GM19035 (cell line): ENCODE measurements at regions not wholly inside any gene's neighbourhood (a gene's known extent, or its start where the extent isn't known, plus 50 kb on each side); places are given as distances from the start of the nearest gene placed in this dataset.
A peak's percentile ranks its signal among the peaks of the same experiment; 100 is the strongest.

ENCODE experiments used
- ATAC-seq: cut with Tn5 transposase; IDR thresholded peaks from one replicate; pipeline ENCODE4 v1.9.1; 2021; ENCODE audit not compliant: unreplicated experiment

DNA sequence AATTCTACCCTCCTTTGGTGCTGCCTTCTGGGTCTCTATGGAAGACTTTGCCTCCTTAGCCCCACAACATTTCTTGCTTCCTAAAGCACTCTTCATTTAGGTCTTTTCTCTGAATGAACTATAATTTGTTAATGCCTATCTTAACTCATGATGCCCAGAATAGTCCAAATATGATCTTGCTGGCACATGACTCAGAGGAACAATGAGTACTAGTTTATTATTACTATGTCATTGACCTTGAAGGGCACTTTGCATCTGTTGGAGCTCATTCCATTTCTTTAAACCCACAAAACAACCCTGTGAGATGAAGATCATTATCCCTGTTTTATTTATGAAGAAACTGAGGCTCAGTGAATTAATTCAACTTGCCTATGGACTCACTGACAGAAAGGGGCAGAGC lies 320.2 kb upstream of the PLET1 start:
- no peak for ATAC-seq

DNA sequence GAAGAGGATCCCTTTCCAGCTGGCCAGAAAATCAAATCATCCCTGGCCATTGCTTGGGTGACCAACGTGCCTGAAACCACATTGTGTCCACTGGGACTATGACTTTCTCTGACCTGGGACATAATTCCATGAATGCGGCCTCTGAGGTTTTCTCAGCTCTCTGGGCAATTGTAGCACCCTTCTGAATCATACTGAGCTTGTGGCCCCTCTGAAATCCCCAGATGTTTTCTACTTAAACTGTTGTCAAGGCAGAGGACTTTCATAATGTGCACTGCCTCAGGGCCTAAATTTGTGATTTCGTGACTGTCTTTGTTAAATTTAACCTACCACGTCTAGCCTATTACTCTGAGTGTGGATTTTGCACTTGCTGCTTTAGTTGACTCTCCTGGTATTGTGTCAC lies 321.1 kb upstream of the PLET1 start:
- ATAC-seq: no peak

DNA sequence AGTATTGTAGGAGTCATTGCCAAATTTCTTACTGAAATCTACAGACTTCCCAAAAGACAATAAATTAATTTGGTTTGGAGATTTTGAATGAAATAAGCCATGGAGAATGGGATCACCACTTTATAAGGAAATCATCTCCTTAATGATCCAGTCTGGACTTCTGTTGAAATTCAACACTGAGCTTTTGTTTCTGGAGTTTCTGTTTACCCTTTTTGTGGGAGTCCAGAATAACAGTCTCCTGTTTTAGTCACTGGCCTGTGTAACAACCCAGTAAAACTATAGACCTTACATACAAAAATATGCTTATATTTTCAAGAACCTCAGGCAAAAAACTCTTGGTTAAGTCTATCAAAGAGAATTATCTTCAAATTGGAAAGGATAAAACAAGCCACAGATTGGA lies 321.7 kb upstream of the PLET1 start:
- ATAC-seq: no peak

GRCh38 chr11:112583261-112583893 lies 322.7 kb upstream of the PLET1 start:
- ATAC-seq: peak; percentile 92

- no peak for ATAC-seq
Measured at GRCh38 chr11:112584672-112585071, 324.0 kb upstream of the PLET1 start.

DNA sequence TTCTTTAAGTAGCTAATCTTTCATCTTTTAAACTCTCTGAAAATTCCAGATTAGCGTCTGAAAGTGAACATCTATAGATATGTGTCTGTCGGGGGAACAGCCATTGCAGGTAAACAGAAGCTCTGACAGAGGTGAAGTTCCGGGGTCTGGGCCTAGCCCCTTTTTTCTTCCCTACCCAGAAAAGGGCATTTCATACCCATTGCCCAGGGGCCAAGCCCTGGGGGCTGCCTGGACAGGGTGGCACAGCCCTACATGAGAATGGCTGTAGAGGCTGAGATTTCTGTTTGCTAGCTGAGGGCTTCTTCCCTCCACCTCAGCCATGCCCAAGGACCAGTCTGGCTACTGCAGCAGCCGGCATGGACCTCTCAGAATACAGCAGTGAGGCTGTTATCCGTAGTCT lies 327.0 kb upstream of the PLET1 start:
- no peak for ATAC-seq

DNA sequence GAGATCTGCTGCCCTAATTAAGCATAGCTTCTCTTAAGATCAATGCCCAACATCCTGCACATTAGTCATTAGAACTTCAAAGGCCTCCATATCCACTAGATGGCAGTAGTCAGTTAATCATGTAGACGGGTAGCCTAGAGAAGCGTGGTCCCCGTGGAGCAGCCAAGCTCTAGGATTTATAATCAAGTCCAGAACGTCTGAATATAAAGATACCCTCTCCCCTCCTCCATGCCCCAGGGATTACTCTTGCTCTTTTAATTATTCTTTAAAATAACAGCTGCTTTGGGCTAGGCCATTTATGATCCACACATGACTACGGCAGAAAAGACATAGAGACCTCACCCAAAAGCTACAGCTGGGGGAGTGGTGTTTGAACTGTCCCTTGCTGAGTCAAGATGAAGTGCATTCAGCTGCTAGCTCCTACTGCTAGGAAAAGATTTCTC lies 327.6 kb upstream of the PLET1 start:
- no peak for ATAC-seq

DNA sequence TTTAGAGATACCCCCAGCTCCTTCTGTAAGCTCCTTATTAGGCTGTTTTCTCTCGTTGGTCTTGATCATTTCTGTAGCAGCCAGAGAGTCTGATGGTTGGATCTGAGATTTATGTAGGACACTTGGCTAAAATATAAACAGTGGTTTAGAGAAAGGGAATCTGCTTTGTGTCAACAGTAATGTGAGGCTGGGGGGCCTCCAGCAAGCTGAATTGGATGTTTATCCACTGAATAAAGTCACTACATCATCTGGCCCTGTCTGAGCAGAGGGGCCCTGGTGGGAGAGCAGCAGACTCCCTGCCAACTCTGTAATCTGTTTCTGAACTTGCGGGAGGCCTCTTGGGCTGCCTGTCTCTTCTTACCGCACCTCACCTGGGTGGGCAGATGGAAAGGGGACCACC lies 328.5 kb upstream of the PLET1 start:
- ATAC-seq: no peak

GRCh38 chr11:112590764-112591163 lies 330.1 kb upstream of the PLET1 start:
- ATAC-seq: no peak

DNA sequence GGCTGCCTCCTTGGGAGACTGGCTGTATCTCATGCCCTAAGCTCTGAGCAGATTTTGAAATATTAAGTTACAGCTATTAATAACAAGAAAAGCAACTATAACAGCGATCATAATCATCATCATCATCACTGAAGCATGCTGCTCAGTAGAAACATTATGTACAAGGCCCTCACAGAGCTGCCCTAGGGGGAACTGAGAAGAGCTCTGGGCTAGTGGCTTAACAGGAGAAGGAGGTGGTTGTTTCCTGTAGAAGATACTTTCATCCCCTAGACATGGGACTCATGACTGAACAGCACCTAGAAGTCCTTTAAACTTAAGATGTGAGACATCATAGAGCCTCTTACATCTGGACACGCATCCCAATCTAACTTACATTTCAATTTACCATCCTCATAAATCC lies 332.8 kb upstream of the PLET1 start:
- no peak for ATAC-seq

GRCh38 chr11:112596324-112596723 lies 335.7 kb upstream of the PLET1 start:
- no peak for ATAC-seq

GRCh38 chr11:112597286-112597790 lies 336.7 kb upstream of the PLET1 start:
- no peak for ATAC-seq

- ATAC-seq: no peak
Measured at GRCh38 chr11:112599265-112599664, 338.6 kb upstream of the PLET1 start.

DNA sequence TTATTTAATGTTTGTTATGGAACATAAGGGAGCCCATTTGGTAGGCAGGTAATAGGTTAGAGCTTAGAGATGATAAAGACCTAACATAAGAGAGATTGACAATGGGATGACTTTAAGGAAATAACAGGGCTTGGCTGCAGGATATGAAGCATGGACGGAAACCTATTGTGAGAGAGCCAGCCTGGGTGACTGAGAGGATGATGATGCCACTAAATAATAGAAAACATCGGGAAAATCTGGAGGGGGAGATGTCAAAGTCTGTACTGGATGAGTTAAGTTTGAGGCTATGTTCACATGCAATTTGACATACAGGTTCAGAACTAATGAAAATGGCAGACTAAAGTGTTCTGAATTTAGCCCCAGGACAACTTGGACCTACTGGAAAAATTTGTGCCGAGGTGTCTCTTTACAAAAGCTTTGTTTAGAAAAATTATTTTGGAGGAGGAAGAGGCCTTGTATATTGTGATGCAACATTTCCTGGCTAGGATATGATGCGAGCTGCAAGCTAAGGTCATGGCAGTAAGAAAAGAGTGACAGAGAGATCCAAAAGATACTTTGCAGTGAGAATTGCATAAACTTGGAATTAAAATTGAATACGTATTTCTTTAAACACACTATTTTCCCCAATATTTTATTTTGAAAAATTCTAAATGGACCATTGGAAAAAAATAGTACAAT lies 339.3 kb upstream of the PLET1 start:
- ATAC-seq: no peak

DNA sequence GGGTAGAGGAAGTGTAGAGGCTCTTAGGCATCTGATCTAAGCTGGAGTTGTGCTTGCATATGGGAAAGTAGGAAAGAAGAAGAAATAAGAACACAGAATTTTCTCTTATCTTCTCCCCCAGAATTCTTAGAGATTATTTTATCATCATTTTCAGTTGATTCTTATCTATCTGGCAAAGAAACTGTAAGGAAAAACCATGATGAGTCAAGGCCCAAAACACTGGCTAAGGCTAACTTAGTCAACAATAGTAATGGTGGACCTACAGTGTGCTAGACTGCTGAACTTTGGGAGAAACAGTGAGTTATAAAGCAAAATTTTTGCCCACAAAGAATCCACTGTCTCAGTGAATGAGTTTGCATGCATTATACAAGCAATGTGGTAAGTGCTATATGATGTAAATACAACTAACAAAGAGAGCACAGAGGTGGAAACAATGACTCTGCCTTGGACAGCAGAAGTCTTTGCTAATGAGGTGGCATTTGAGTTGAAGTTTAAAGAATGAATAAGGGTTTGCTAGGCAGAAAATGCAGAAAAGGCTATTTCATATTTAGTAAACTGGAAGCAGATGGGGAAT lies 344.5 kb upstream of the PLET1 start:
- ATAC-seq: no peak

GRCh38 chr11:112606656-112607055 lies 346.0 kb upstream of the PLET1 start:
- no peak for ATAC-seq

DNA sequence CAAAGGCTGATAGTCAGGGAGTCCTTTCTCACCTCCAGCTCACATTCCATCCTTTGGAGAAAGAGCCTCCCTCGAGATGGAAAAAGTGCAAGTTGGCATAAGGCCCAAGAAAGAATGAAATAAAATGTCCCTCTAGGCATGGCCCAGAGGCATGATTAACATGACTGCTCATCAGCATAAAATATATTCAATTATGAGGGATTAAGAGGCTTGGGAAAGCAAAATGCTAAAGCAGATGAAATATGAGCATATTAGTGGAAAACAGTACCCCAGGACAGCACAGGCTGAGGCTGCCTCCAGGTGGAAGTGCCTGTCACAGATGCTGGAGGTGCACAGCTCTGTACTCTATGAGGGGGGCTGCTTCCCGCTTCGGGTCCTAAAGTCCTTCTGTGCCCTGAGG lies 347.8 kb upstream of the PLET1 start:
- no peak for ATAC-seq

DNA sequence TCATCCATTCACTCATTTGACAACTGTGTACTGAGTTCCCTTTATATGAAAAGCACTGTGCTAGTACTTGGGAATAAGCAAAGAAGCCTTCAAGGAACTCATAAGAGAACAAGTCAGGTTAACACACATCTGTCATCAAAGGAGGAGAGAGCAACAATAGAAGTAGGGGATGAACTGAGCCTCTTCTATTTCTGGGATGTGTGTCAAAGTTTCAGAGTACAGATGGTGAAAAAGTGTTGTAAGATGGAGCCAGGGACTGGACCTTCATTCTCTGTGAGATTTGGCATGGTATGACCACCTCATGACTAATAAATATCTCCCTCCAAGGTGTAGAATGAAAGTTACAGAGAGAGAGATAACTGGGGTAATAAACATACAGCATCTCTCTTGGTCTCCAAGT lies 349.8 kb upstream of the PLET1 start:
- no peak for ATAC-seq

DNA sequence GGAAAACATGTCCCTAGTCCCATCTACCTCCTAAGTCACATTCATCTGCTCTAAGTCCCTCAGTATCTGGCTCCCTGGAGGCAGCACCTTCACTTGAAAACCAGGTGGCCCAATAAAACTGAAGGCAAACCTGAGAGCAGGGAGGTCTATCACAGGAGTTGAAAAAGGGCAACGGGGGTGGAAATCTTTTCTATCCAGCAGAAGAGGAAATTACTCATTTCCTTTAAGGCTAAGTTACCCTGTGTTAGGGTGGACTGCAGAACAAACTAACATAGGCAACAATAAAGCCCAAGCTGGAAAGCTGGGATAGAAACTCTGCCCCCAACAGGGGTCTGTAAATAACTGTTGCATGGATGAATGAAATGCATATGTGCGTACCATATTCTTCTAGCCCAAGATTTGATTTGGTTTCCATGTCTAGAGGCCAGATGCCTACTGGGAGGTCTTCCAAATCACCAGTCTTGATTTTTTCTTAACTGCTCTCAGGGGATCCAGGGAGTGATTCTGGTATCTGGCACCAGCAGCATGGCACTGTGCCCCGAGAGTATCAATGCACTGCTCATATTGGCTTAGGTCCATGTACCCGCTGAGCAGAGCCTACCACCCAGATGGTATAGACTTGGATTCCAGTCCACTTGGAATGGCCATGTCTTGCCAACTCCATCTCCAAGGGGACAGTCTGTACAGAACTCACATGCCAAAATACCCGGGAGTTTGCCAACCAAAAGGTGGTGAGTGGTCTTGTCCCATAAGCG lies 350.0 kb upstream of the NCAM1 start:
- ATAC-seq: no peak

GRCh38 chr11:112611771-112612170 lies 349.4 kb upstream of the NCAM1 start:
- ATAC-seq: no peak

DNA sequence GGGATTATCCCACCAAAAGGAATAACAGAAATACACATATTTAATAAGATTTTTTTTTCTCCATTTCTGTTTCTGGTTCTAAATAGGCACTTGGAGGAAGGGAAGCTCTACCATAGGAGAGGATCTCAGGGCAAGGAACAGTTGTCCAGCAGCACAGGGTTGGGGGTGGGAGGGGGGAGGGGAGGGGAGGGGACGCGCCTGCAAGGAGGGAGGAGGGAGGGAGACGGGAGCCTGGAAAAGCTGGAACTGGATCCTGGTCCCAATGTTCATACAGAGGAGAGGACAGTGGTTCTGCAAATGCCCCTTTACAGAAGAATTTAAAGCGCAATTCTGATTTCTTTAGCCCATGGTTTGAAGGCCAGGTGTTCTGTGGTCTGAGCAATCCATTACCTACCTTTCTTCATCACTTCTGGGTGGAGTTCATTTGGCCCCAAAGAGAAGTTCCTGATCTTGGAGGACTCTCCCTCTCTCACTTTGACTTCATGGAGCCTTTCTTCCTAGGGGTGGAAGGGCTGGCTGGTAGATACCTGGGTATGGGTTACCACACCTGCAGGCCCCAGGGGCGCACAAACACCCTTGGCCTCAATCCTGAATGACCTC lies 348.9 kb upstream of the NCAM1 start:
- ATAC-seq: no peak
